ENCODE measurements at regions not wholly inside any gene's neighbourhood (a gene's known extent, or its start where the extent isn't known, plus 50 kb on each side); places are given as distances from the start of the nearest gene placed in this dataset.

DNA sequence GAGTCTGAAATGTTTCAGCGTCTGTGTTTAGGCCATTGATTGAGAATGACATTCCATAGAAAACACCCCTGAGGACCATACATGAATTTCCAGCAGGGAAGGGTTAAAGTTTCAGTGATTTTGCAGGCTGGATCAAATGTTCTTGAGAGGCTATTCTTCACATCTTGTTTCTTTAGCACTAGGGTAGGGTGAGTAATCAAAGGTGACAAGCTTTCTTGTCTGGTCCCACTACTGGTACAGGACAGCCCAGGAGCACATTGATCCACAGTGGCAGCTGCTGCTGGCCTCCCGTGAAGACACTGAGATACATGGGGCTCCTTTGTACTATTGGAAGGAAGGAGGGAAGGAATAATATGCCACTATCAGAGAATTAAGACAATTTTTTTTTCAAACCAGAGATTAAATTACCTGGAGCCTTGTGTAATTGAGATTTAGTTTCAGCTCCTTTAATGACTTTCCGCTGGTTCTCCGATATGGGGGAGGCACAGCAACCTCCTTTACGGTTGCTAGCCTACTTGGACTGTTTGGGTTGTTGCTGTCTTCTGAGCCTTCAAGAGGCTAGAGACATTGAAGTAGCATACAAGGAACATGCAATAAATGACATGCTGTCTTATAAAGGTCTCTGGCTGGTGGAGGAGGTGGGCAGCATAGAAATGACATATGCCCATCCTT, 368.9 kb downstream of the SOX11 start:
- CTCF ChIA-PET = no interaction called here
- POLR2A ChIA-PET = no interaction called here
- TF ChIP-seq, protein P1, sequence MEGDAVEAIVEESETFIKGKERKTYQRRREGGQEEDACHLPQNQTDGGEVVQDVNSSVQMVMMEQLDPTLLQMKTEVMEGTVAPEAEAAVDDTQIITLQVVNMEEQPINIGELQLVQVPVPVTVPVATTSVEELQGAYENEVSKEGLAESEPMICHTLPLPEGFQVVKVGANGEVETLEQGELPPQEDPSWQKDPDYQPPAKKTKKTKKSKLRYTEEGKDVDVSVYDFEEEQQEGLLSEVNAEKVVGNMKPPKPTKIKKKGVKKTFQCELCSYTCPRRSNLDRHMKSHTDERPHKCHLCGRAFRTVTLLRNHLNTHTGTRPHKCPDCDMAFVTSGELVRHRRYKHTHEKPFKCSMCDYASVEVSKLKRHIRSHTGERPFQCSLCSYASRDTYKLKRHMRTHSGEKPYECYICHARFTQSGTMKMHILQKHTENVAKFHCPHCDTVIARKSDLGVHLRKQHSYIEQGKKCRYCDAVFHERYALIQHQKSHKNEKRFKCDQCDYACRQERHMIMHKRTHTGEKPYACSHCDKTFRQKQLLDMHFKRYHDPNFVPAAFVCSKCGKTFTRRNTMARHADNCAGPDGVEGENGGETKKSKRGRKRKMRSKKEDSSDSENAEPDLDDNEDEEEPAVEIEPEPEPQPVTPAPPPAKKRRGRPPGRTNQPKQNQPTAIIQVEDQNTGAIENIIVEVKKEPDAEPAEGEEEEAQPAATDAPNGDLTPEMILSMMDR (IDR thresholded peaks at IDR 0.05; ENCODE audit: insufficient read depth, low read depth, low read length) = no peak
- Histone ChIP-seq H3K36me3 (ENCODE audit: control insufficient read depth, insufficient read depth, low read length) (no peaks in the 10 kb centered on the region), H3K4me3 (ENCODE audit: low read depth, low read length) (no peak overlapping the region), H3K27me3 (ENCODE audit: control insufficient read depth, insufficient read depth, low read length) (no peaks in the 10 kb centered on the region)
- DNase-seq (ENCODE audit: low read depth) = no peak

DNA sequence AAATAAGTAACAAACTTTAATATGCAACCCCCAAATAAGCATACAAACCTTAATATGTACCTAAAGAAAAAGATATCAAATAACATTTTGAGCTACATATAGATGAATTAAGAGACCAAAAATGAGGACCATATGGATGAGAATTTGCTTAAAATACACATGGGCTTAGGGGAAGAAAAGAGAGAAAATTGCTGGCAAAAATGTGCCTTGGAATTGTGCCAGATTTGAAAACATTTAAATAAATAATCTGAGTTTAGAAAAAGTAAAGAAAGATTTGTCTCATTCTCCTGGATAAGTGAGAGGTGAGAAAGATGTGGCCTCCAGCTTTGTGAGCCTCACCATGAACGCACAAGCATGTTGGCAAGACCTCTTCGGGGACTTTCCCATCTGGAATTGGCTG, 372.6 kb downstream of the SOX11 start:
- H3K27me3 ChIP-seq (ENCODE audit: control insufficient read depth, insufficient read depth, low read length) = no peaks in the 10 kb centered on the region
- TF ChIP-seq, protein P1 (IDR thresholded peaks at IDR 0.05; ENCODE audit: insufficient read depth, low read depth, low read length) = no peak
- no peak overlapping the region for H3K4me3 ChIP-seq (ENCODE audit: low read depth, low read length)
- POLR2A ChIA-PET = no interaction called here
- DNase-seq (ENCODE audit: low read depth) = no peak
- CTCF ChIA-PET = interaction anchor here (0.6 kb wide), 1 partner anchor 743 kb away, joined by 4 read pairs; no protein-coding TSS in a partner anchor
- H3K36me3 ChIP-seq (ENCODE audit: control insufficient read depth, insufficient read depth, low read length) = no peaks in the 10 kb centered on the region

GRCh38 chr2:6065703-6066102, 373.5 kb downstream of the SOX11 start:
- no peak for DNase-seq (ENCODE audit: low read depth)
- H3K4me3 ChIP-seq (ENCODE audit: low read depth, low read length) = no peak overlapping the region
- H3K36me3 ChIP-seq (ENCODE audit: control insufficient read depth, insufficient read depth, low read length) = no peaks in the 10 kb centered on the region
- TF ChIP-seq, protein P1 (IDR thresholded peaks at IDR 0.05; ENCODE audit: insufficient read depth, low read depth, low read length) = no peak
- POLR2A ChIA-PET = no interaction called here
- no peaks in the 10 kb centered on the region for H3K27me3 ChIP-seq (ENCODE audit: control insufficient read depth, insufficient read depth, low read length)
- CTCF ChIA-PET = no interaction called here

- CTCF ChIA-PET = no interaction called here
- no peaks in the 10 kb centered on the region for H3K36me3 ChIP-seq (ENCODE audit: control insufficient read depth, insufficient read depth, low read length)
- no peaks in the 10 kb centered on the region for H3K27me3 ChIP-seq (ENCODE audit: control insufficient read depth, insufficient read depth, low read length)
- DNase-seq (ENCODE audit: low read depth) = no peak
- H3K4me3 ChIP-seq (ENCODE audit: low read depth, low read length) = no peak overlapping the region
- TF ChIP-seq, protein P1 (IDR thresholded peaks at IDR 0.05; ENCODE audit: insufficient read depth, low read depth, low read length) = no peak
- POLR2A ChIA-PET = no interaction called here
These were observed 374.9 kb downstream of the SOX11 start for GRCh38 chr2:6067089-6067488.

GRCh38 chr2:6067806-6068205, 375.6 kb downstream of the SOX11 start:
- TF ChIP-seq, protein P1 (IDR thresholded peaks at IDR 0.05; ENCODE audit: insufficient read depth, low read depth, low read length) = no peak
- Histone ChIP-seq H3K36me3 (ENCODE audit: control insufficient read depth, insufficient read depth, low read length) (no peaks in the 10 kb centered on the region), H3K27me3 (ENCODE audit: control insufficient read depth, insufficient read depth, low read length) (no peaks in the 10 kb centered on the region), H3K4me3 (ENCODE audit: low read depth, low read length) (no peak overlapping the region)
- DNase-seq (ENCODE audit: low read depth) = no peak
- ChIA-PET CTCF (interaction anchor here (0.6 kb wide), 1 partner anchor 9 kb away, joined by 3 read pairs; no protein-coding TSS in a partner anchor), POLR2A (no interaction called here)
